MV-4-11 (cell line): ENCODE measurements at regions not wholly inside any gene's neighbourhood (a gene's known extent, or its start where the extent isn't known, plus 50 kb on each side); places are given as distances from the start of the nearest gene placed in this dataset.

Experiments used
- DNase-seq: peaks from one replicate; lab custom pipeline; 2025; lab: John Stamatoyannopoulos, UW

- no peak for DNase-seq
Observed at GRCh38 chr3:150161011-150161410, 190.3 kb upstream of the PFN2 start.

GRCh38 chr3:150158943-150159625, 188.4 kb upstream of the PFN2 start:
- no peak for DNase-seq

DNA sequence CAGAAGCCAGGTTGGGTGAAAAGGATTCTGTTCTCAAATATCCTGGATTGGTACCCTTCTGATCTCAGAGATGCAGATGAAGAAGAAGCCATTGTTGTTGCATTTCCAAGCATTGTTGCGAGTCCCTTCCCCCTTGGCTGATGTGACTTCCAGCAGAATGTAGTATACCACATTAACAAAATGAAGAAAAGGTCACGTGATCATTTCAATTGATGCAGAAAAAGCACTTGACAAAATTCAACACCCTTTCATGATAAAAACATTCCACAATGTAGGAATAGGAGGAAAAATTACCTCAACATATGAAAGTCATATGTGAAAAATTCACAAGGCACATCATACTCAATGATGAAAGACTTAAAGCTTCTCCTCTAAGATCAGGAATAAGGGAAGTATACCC, 181.9 kb upstream of the PFN2 start:
- no peak for DNase-seq

DNA sequence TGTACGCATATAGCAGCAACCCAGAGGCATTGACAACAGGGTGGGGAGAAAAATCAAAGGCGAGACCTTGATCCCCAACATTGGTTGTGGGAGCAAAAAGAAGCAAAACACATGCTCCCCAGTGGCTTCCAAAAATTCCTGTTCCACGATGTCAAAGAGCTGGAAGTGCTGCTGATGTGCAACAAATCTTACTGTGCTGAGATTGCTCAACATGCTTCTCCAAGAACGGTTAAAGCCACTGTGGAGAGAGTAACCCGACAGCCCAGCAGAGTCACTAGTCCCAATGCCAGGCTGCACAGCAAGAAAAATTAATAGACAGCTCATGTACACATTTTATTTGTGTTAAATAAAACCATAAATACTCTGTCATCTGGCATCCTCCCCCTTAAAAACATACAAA, 179.9 kb upstream of the PFN2 start:
- peak; percentile 1 for DNase-seq

DNA sequence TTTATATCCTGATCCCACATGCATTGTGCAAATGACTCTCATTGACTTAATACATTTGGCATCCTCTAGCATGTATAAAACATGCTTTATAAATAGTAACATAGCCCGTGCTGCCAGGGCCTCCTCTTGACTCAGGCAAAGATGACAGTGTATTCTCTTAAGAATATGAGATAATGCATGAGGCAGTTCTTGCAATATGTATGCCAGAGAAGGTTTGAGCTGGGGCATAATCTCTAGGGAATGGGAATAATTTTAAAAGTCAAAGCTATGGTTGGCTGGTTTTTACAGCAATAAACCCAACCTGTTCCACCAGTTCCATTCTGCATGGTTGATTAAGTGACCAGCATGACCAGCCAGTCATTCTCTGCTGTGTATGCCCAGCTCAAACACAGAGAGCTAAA, 179.0 kb upstream of the PFN2 start:
- DNase-seq: no peak

DNA sequence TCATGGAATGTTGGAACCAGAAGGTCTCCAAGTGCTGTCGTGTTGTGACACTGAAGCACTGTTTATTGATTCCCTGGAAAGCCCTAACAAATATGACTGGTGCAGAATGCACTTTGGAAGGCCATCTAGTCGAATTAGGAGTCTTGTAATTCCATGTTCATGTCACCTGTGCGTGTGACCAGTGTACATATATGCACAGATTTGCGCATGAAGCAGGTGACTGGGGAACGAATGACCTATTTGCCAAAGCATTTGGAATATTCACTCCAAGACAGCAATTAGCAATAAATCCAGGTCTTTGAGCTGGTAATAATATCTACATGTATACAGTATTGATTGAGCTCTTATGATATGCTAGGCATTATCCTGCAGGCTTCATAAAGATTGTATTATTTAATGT, 177.5 kb upstream of the PFN2 start:
- no peak for DNase-seq

DNA sequence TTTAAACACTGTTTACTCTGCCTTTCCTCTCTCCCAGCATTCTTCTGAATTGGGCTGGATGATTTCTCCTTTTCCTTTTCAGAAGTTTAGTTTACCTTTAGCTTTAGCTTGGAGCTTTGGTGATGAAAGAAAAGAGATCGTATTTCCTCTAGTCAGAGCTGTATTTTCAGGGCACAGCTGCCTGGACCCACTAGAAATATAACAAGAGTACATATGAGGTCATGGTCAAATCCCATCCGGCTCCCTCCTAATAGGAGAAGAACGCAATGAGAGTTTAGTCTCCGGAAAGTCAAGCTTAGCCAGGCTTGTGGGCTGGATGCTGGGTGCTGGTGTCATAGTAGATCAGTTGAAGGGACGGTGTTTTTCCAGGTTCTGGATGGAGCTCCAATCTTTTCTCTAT, 177.1 kb upstream of the PFN2 start:
- DNase-seq: no peak

GRCh38 chr3:150146991-150147761, 176.5 kb upstream of the PFN2 start:
- peak; percentile 94 for DNase-seq

GRCh38 chr3:150145659-150146058, 175.0 kb upstream of the PFN2 start:
- no peak for DNase-seq

- peak; percentile 5 for DNase-seq
Observed at GRCh38 chr3:150144191-150144708, 173.6 kb upstream of the PFN2 start.

- no peak for DNase-seq
Observed at GRCh38 chr3:150142936-150143335, 172.2 kb upstream of the PFN2 start.

DNA sequence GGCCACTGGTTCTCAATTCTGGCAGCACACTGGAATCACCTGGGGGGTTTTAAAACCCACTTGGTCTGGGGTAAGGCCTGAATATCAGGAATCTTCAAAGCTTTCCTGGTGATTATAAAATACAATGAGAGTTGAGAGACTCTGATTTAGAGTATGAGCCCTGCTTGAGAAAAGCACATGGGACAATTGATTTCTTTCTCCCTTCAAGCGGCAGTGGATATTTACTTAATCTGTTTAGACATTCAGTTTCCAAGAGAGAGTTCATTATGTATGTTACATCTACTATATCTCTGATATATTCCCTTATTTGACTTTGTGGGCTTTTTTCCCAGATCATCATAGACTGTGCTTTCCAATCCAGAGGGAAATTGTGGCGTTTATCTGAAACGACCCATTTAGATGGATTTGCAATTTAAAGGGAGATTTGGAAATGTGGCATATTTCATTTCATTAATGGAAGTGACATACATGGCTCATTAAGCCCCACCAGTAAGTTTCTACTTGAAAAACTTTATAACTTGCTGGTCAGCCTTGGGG, 171.2 kb upstream of the PFN2 start:
- DNase-seq: no peak

DNA sequence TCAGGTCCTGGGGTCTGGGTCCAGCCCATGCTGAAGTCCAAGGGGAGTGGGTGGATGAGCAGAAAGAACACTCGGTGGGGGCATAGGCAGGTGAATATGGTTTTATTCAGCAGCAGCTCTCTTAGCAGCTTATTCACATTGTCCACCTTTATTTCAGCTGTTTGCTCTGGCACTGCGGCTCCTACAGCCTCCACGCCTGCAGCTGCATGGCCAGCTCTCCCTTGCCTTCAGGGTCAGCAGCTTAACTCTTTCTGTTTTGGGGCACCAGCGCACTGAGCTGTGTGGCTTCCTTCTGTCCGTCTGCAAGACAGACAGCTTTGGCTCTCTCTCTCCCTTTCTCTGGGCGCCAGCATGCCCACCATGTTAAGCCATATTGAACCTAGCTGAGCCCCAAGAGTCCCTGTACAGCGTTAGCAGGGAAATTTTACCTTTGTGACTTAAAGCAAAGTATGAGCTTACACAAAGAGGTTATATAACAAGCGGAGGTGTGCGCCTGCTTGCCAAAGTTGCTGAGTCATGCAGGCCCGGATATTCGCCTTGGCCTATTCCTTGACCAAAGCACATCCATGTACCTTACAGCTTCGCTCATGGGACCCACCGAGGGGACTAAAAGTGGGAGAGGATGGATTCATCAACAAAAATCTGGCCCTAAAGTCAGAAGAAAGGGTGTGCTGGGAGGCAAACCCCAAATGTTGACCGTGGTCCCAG, 170.1 kb upstream of the PFN2 start:
- no peak for DNase-seq

DNA sequence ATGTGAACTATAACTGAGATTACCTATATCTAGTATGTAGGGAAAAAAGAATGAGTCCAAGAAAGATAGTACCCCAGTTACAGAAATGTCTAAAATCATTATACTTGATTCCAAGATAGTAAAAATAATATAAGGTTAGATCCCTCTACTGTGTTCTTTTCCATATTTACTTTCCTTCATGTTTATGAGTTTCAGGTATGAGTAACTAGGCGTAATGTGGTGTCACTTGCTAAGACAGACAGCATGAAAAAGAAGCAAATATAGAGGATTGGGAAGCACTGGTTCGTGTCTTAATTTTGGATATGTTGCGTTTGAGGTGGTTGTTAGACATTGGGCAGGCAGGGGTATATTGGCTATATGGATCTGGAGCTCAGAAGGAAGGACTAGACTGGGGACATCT, 168.1 kb upstream of the PFN2 start:
- DNase-seq: no peak

- no peak for DNase-seq
Observed at GRCh38 chr3:150136242-150136641, 165.5 kb upstream of the PFN2 start.

- DNase-seq: no peak
Observed at GRCh38 chr3:150135287-150135721, 164.6 kb upstream of the PFN2 start.

DNA sequence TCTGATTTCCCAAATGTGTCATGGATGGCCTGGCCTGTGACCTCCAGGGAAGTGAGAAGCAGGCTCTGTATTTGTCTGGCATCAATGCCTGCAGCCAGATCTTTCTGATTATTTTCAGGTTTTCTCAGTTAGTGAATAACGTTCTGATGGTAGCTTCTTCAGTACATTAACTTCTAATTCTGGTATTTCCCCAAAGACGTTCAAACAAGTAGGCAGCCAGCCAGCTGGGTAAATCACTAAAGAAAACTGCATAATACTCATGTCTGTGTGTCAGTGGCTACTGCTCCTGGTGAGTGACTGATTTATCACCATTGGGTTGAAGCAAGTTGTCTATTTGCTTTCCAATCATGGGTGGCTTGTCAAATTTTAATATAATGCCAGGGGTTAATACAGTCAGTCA, 162.6 kb upstream of the PFN2 start:
- no peak for DNase-seq

- peak; percentile 17 for DNase-seq
Observed at GRCh38 chr3:150132101-150132749, 161.5 kb upstream of the PFN2 start.

- DNase-seq: no peak
Observed at GRCh38 chr3:150131663-150132062, 161.0 kb upstream of the PFN2 start.

DNA sequence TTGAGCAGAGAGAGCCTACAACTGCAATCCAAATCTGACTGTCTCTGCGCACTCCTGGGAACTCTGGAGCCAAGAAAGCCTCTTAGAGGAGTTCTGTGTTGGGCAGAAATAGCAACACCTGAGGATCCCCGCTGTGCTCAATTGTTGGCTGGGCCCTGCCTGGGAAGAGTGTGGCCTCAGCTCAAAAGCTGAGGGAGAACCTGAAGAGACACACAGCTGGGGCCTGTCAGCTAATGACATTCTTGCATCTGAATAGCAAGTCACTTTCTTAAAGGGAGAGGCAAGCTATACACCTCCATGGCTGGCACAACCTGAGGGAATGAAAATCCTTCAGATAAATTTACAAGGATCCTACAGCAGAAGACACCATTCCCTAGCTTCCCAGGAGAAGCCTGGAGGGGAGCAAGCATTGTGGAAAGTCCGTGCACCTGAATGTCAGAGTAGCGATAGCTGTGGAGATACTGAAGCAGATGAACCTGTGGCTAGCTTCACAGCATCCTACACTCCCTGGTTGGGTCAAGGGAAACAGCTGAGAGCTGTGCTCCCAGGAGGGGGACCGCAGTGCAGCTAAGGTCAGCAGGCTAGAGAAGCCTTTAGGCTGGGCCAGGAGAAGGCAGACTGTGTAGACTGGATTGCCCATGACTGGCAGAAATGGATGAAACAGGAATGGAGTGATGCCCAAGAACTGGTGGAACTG, 159.9 kb upstream of the PFN2 start:
- no peak for DNase-seq

- no peak for DNase-seq
Observed at GRCh38 chr3:150129166-150129565, 158.5 kb upstream of the PFN2 start.
